NCI-H345 (cell line): ENCODE measurements at regions not wholly inside any gene's neighbourhood (a gene's known extent, or its start where the extent isn't known, plus 50 kb on each side); places are given as distances from the start of the nearest gene placed in this dataset.
A peak's percentile ranks its signal among the peaks of the same experiment; 100 is the strongest.
"Not testable (repeated sequence)": the region's sequence is repeated elsewhere in the genome, so short reads cannot be mapped to it uniquely, and the experiment has no call there.

Source experiments
- DNase-seq: peaks from one replicate; lab custom pipeline; 2025; lab: John Stamatoyannopoulos, UW

- no peak for DNase-seq
These were observed 284.5 kb upstream of the POU5F2 start for GRCh38 chr5:94025788-94026473.

- no peak for DNase-seq
These were observed 283.2 kb upstream of the POU5F2 start for GRCh38 chr5:94024620-94025019.

- no peak for DNase-seq
These were observed 282.7 kb upstream of the POU5F2 start for GRCh38 chr5:94024101-94024500.

- peak; percentile 44 for DNase-seq
These were observed 279.8 kb upstream of the POU5F2 start for GRCh38 chr5:94021246-94021645.

- DNase-seq: no peak
These were observed 276.2 kb upstream of the POU5F2 start for GRCh38 chr5:94017579-94017978.

GRCh38 chr5:94010814-94011213, 269.4 kb upstream of the POU5F2 start:
- DNase-seq: no peak

- no peak for DNase-seq
These were observed 267.8 kb upstream of the POU5F2 start for GRCh38 chr5:94009161-94009560.

- no peak for DNase-seq
These were observed 257.6 kb upstream of the POU5F2 start for GRCh38 chr5:93998951-93999455.

- DNase-seq: no peak
These were observed 256.2 kb upstream of the POU5F2 start for GRCh38 chr5:93997562-93997961.

- peak; percentile 7 for DNase-seq
These were observed 253.8 kb upstream of the POU5F2 start for GRCh38 chr5:93995126-93995621.

GRCh38 chr5:93993161-93993560, 251.8 kb upstream of the POU5F2 start:
- peak; percentile 0 for DNase-seq

GRCh38 chr5:93990504-93991070, 249.2 kb upstream of the POU5F2 start:
- peak; percentile 5 for DNase-seq

- DNase-seq: not testable (repeated sequence)
These were observed 244.7 kb upstream of the POU5F2 start for GRCh38 chr5:93985940-93986570.

GRCh38 chr5:93978222-93978621, 236.8 kb upstream of the POU5F2 start:
- no peak for DNase-seq

GRCh38 chr5:93967923-93968322, 226.5 kb upstream of the POU5F2 start:
- DNase-seq: peak; percentile 78

- DNase-seq: no peak
These were observed 223.0 kb upstream of the POU5F2 start for GRCh38 chr5:93964421-93964820.

GRCh38 chr5:93960042-93960441, 218.6 kb upstream of the POU5F2 start:
- no peak for DNase-seq

- DNase-seq: no peak
These were observed 214.6 kb upstream of the POU5F2 start for GRCh38 chr5:93956006-93956405.

GRCh38 chr5:93954421-93955069, 213.1 kb upstream of the POU5F2 start:
- DNase-seq: no peak

GRCh38 chr5:93953442-93953841, 212.0 kb upstream of the POU5F2 start:
- DNase-seq: no peak

- DNase-seq: peak; percentile 54
These were observed 200.5 kb upstream of the POU5F2 start for GRCh38 chr5:93941897-93942296.

GRCh38 chr5:93933269-93933668, 191.9 kb upstream of the POU5F2 start:
- DNase-seq: not testable (repeated sequence)

GRCh38 chr5:93930098-93930497, 188.7 kb upstream of the POU5F2 start:
- DNase-seq: no peak
